ENCODE measurements at regions not wholly inside any gene's neighbourhood (a gene's known extent, or its start where the extent isn't known, plus 50 kb on each side); places are given as distances from the start of the nearest gene placed in this dataset.

- DNase-seq (ENCODE audit: low read depth) = no peak
Measured at GRCh38 chr2:167430447-167430846, 542.2 kb downstream of the XIRP2 start.

- no peak for DNase-seq (ENCODE audit: low read depth)
Measured at GRCh38 chr2:167424803-167425755, 536.8 kb downstream of the XIRP2 start.

GRCh38 chr2:167424221-167424620 is 535.9 kb downstream of the XIRP2 start:
- no peak for DNase-seq (ENCODE audit: low read depth)

GRCh38 chr2:167423731-167424130 is 535.5 kb downstream of the XIRP2 start:
- DNase-seq (ENCODE audit: low read depth) = no peak

GRCh38 chr2:167420211-167420610 is 531.9 kb downstream of the XIRP2 start:
- DNase-seq (ENCODE audit: low read depth) = peak; percentile 52

GRCh38 chr2:167415068-167415467 is 526.8 kb downstream of the XIRP2 start:
- DNase-seq (ENCODE audit: low read depth) = no peak

- DNase-seq (ENCODE audit: low read depth) = no peak
Measured at GRCh38 chr2:167411367-167411766, 523.1 kb downstream of the XIRP2 start.

- DNase-seq (ENCODE audit: low read depth) = peak; percentile 82
Measured at GRCh38 chr2:167406558-167406957, 518.3 kb downstream of the XIRP2 start.

GRCh38 chr2:167404627-167405284 is 516.5 kb downstream of the XIRP2 start:
- DNase-seq (ENCODE audit: low read depth) = peak; percentile 60

GRCh38 chr2:167401309-167401708 is 513.0 kb downstream of the XIRP2 start:
- DNase-seq (ENCODE audit: low read depth) = no peak

- no peak for DNase-seq (ENCODE audit: low read depth)
Measured at GRCh38 chr2:167400546-167400945, 512.3 kb downstream of the XIRP2 start.

GRCh38 chr2:167398873-167399272 is 510.6 kb downstream of the XIRP2 start:
- no peak for DNase-seq (ENCODE audit: low read depth)

GRCh38 chr2:167388901-167389300 is 500.6 kb downstream of the XIRP2 start:
- no peak for DNase-seq (ENCODE audit: low read depth)

- DNase-seq (ENCODE audit: low read depth) = no peak
Measured at GRCh38 chr2:167388497-167388896, 500.2 kb downstream of the XIRP2 start.

GRCh38 chr2:167386694-167387093 is 498.4 kb downstream of the XIRP2 start:
- no peak for DNase-seq (ENCODE audit: low read depth)

- DNase-seq (ENCODE audit: low read depth) = no peak
Measured at GRCh38 chr2:167383610-167384194, 495.4 kb downstream of the XIRP2 start.

GRCh38 chr2:167381349-167381748 is 493.1 kb downstream of the XIRP2 start:
- DNase-seq (ENCODE audit: low read depth) = no peak

GRCh38 chr2:167380555-167380954 is 492.3 kb downstream of the XIRP2 start:
- no peak for DNase-seq (ENCODE audit: low read depth)

GRCh38 chr2:167380094-167380493 is 491.8 kb downstream of the XIRP2 start:
- DNase-seq (ENCODE audit: low read depth) = no peak

- no peak for DNase-seq (ENCODE audit: low read depth)
Measured at GRCh38 chr2:167369083-167369482, 480.8 kb downstream of the XIRP2 start.

GRCh38 chr2:167368371-167368770 is 480.1 kb downstream of the XIRP2 start:
- no peak for DNase-seq (ENCODE audit: low read depth)

- no peak for DNase-seq (ENCODE audit: low read depth)
Measured at GRCh38 chr2:167365216-167365615, 476.9 kb downstream of the XIRP2 start.

- no peak for DNase-seq (ENCODE audit: low read depth)
Measured at GRCh38 chr2:167361426-167361825, 473.1 kb downstream of the XIRP2 start.

Data from amniotic epithelial cell (primary cell).